GM19328 (cell line): ENCODE measurements at regions not wholly inside any gene's neighbourhood (a gene's known extent, or its start where the extent isn't known, plus 50 kb on each side); places are given as distances from the start of the nearest gene placed in this dataset.
"Not testable (repeated sequence)": the region's sequence is repeated elsewhere in the genome, so short reads cannot be mapped to it uniquely, and the experiment has no call there.

Experiments used
- ATAC-seq: cut with Tn5 transposase; IDR thresholded peaks from one replicate; pipeline ENCODE4 v1.9.1; 2021; ENCODE audit warnings: mild to moderate bottlenecking, moderate library complexity; ENCODE audit not compliant: unreplicated experiment

GRCh38 chr10:3325954-3326750 is 153.6 kb upstream of the PITRM1 start:
- no peak for ATAC-seq

- no peak for ATAC-seq
These were observed 152.0 kb upstream of the PITRM1 start for GRCh38 chr10:3324612-3325038.

- ATAC-seq = no peak
These were observed 151.4 kb upstream of the PITRM1 start for GRCh38 chr10:3323865-3324498.

GRCh38 chr10:3321123-3321522 is 148.5 kb upstream of the PITRM1 start:
- no peak for ATAC-seq

- no peak for ATAC-seq
These were observed 147.2 kb upstream of the PITRM1 start for GRCh38 chr10:3319811-3320226.

GRCh38 chr10:3318480-3318807 is 145.9 kb upstream of the PITRM1 start:
- ATAC-seq = not testable (repeated sequence)

GRCh38 chr10:3317553-3318479 is 145.2 kb upstream of the PITRM1 start:
- not testable (repeated sequence) for ATAC-seq

GRCh38 chr10:3314445-3315085 is 142.0 kb upstream of the PITRM1 start:
- ATAC-seq = not testable (repeated sequence)

GRCh38 chr10:3313784-3314444 is 141.3 kb upstream of the PITRM1 start:
- ATAC-seq = not testable (repeated sequence)

GRCh38 chr10:3312403-3312940 is 139.9 kb upstream of the PITRM1 start:
- ATAC-seq = no peak

- ATAC-seq = no peak
These were observed 137.6 kb upstream of the PITRM1 start for GRCh38 chr10:3310016-3310784.

GRCh38 chr10:3306050-3306449 is 133.5 kb upstream of the PITRM1 start:
- ATAC-seq = no peak

GRCh38 chr10:3295582-3296151 is 123.1 kb upstream of the PITRM1 start:
- ATAC-seq = no peak

GRCh38 chr10:3294919-3295581 is 122.5 kb upstream of the PITRM1 start:
- ATAC-seq = no peak

- ATAC-seq = no peak
These were observed 121.2 kb upstream of the PITRM1 start for GRCh38 chr10:3293581-3294431.

- no peak for ATAC-seq
These were observed 120.1 kb upstream of the PITRM1 start for GRCh38 chr10:3292636-3293035.

GRCh38 chr10:3290550-3290949 is 118.0 kb upstream of the PITRM1 start:
- no peak for ATAC-seq
